Neuronal stem cell (in vitro differentiated cells): ENCODE measurements at regions not wholly inside any gene's neighbourhood (a gene's known extent, or its start where the extent isn't known, plus 50 kb on each side); places are given as distances from the start of the nearest gene placed in this dataset.

ENCODE experiments used
- DNase-seq: peaks from one replicate; pipeline ENCODE4 v3.0.0-alpha.2; 2013; ENCODE audit warnings: low spot score
- H2AFZ ChIP-seq: one replicate; pipeline ENCODE4 v1.6.1; 2013; ENCODE audit warnings: mild to moderate bottlenecking, low read length, inconsistent platforms
- H2AK5ac ChIP-seq: 2 replicates; pipeline ENCODE4 v1.6.1; 2013; ENCODE audit warnings: low read depth, mild to moderate bottlenecking, inconsistent platforms, low read length, moderate library complexity, mixed read lengths
- H2BK120ac ChIP-seq: 2 replicates; pipeline ENCODE4 v1.6.1; 2013; ENCODE audit warnings: low read depth, mild to moderate bottlenecking, inconsistent platforms, low read length, moderate library complexity, mixed read lengths
- H2BK12ac ChIP-seq: one replicate; pipeline ENCODE4 v1.6.1; 2013; ENCODE audit warnings: low read length, inconsistent platforms
- H2BK15ac ChIP-seq: 2 replicates; pipeline ENCODE4 v1.6.1; 2013; ENCODE audit warnings: mild to moderate bottlenecking, low read length, inconsistent platforms, mixed read lengths
- H2BK5ac ChIP-seq: one replicate; pipeline ENCODE4 v1.6.1; 2013; ENCODE audit warnings: inconsistent platforms, mild to moderate bottlenecking, low read length, moderate library complexity
- H3K14ac ChIP-seq: one replicate; pipeline ENCODE4 v1.6.1; 2013; ENCODE audit warnings: low read length, inconsistent platforms
- H3K18ac ChIP-seq: 2 replicates; pipeline ENCODE4 v1.6.1; 2013; ENCODE audit warnings: low read length, inconsistent platforms
- H3K23ac ChIP-seq: 2 replicates; pipeline ENCODE4 v1.6.1; 2013; ENCODE audit warnings: low read depth, mild to moderate bottlenecking, mixed read lengths, low read length, inconsistent platforms; ENCODE audit not compliant: poor library complexity
- H3K27ac ChIP-seq: replicated peaks from 3 replicates; pipeline ENCODE4 v1.5.1; 2013; ENCODE audit warnings: low read length, inconsistent platforms
- H3K27me3 ChIP-seq, 3 experiments: 2 replicates each; pipeline ENCODE4 v1.6.1; 2013; ENCODE audit warnings: low read length in 3 of 3, mild to moderate bottlenecking in 2 of 3, inconsistent platforms in 1 of 3, low read depth in 1 of 3, mixed read lengths in 1 of 3, moderate library complexity in 1 of 3; ENCODE audit not compliant: control insufficient read depth in 3 of 3, insufficient read depth in 3 of 3
- H3K36me3 ChIP-seq, 2 donors: replicated peaks in 1 of 2; 2 replicates each; pipeline ENCODE4 v1.6.1; 2013; ENCODE audit warnings: low read length in 2 of 2; ENCODE audit not compliant: control insufficient read depth in 2 of 2, insufficient read depth in 2 of 2
- H3K4ac ChIP-seq: 2 replicates; pipeline ENCODE4 v1.6.1; 2013; ENCODE audit warnings: inconsistent platforms, mild to moderate bottlenecking, low read length, moderate library complexity
- H3K4me1 ChIP-seq, 2 donors: 1 replicate in 1 of 2; 2 replicates in 1 of 2; pipeline ENCODE4 v1.6.1; 2013; ENCODE audit warnings: low read length in 2 of 2, low read depth in 1 of 2; ENCODE audit not compliant: control insufficient read depth in 2 of 2, insufficient read depth in 1 of 2
- H3K4me2 ChIP-seq: one replicate; pipeline ENCODE4 v1.6.1; 2013; ENCODE audit warnings: mild to moderate bottlenecking, low read length, inconsistent platforms; ENCODE audit not compliant: insufficient read depth, poor library complexity, severe bottlenecking
- H3K4me3 ChIP-seq, 2 donors: 2 replicates each; pipeline ENCODE4 v1.5.1; 2013; ENCODE audit warnings: low read length in 2 of 2, mild to moderate bottlenecking in 2 of 2, inconsistent platforms in 1 of 2, moderate library complexity in 1 of 2
- H3K79me1 ChIP-seq: one replicate; pipeline ENCODE4 v1.6.1; 2013; ENCODE audit warnings: low read depth, mild to moderate bottlenecking, inconsistent platforms, low read length, moderate library complexity
- H3K9ac ChIP-seq: one replicate; pipeline ENCODE4 v1.6.1; 2013; ENCODE audit warnings: mild to moderate bottlenecking, low read depth, low read length, inconsistent platforms; ENCODE audit not compliant: poor library complexity
- H3K9me3 ChIP-seq, 2 donors: replicated peaks in 1 of 2; 2 replicates each; pipeline versions ENCODE3 to v1.6.1; 2013; ENCODE audit warnings: low read length in 2 of 2, mild to moderate bottlenecking in 2 of 2, inconsistent platforms in 1 of 2, low read depth in 1 of 2, mixed read lengths in 1 of 2, moderate library complexity in 1 of 2; ENCODE audit not compliant: control insufficient read depth in 2 of 2, insufficient read depth in 1 of 2
- H4K8ac ChIP-seq: one replicate; pipeline ENCODE4 v1.6.1; 2013; ENCODE audit warnings: low read depth, mild to moderate bottlenecking, inconsistent platforms, low read length, moderate library complexity
- H4K91ac ChIP-seq: one replicate; pipeline ENCODE4 v1.6.1; 2013; ENCODE audit warnings: low read length, low read depth, mild to moderate bottlenecking, inconsistent platforms; ENCODE audit not compliant: poor library complexity
- WGBS, 2 donors: extraction: QIAGEN DNeasy Blood & Tissue Kit; methylation state at CpG; one replicate each; pipeline ENCODE4 v1.1.7; 2013; ENCODE audit warnings: missing lambda C conversion rate in 2 of 2, mixed read lengths in 1 of 2; ENCODE audit not compliant: insufficient read length in 2 of 2, insufficient replicate concordance in 1 of 2; ENCODE audit errors: extremely low coverage in 2 of 2; 5-methylcytosine and 5-hydroxymethylcytosine counted together

GRCh38 chr6:115360602-115361325 is 699.9 kb downstream of the FRK start:
- WGBS, 2 donors, result no CpG with 5 or more reads among the region's 2 CpGs
- Histone ChIP-seq H2BK120ac (no peak overlapping the region), H3K27me3 (no peaks in the 10 kb centered on the region), H3K4me3 (no peak overlapping the region), H3K4me2 (no peak overlapping the region), H3K36me3 (no peaks in the 10 kb centered on the region), H3K18ac (no peak overlapping the region), H2BK5ac (no peak overlapping the region), H3K23ac (no peak overlapping the region), H2BK15ac (no peak overlapping the region), H3K79me1 (no peaks in the 10 kb centered on the region), H2BK12ac (no peak overlapping the region), H3K9ac (no peak overlapping the region), H3K14ac (no peak overlapping the region), H3K9me3 (no peaks in the 10 kb centered on the region), H4K8ac (no peak overlapping the region), H3K4ac (no peak overlapping the region), H2AFZ (no peak overlapping the region), H4K91ac (no peak overlapping the region), H3K27ac (no peak overlapping the region), H2AK5ac (no peak overlapping the region), H3K4me1 (no peaks in the 10 kb centered on the region)
- no peak for DNase-seq

- no peak overlapping the region for H2BK120ac ChIP-seq
- H3K79me1 ChIP-seq, result no peaks in the 10 kb centered on the region
- no peaks in the 10 kb centered on the region for H3K27me3 ChIP-seq
- H4K8ac ChIP-seq, result no peak overlapping the region
- H4K91ac ChIP-seq, result no peak overlapping the region
- no peak overlapping the region for H2AFZ ChIP-seq
- H3K4me3 ChIP-seq, result no peak overlapping the region
- H3K27ac ChIP-seq, result no peak overlapping the region
- no peak overlapping the region for H3K4me2 ChIP-seq
- no peaks in the 10 kb centered on the region for H3K9me3 ChIP-seq
- no peak overlapping the region for H3K14ac ChIP-seq
- H2BK15ac ChIP-seq, result no peak overlapping the region
- no peak overlapping the region for H3K9ac ChIP-seq
- H2BK5ac ChIP-seq, result no peak overlapping the region
- no peak for DNase-seq
- H2AK5ac ChIP-seq, result no peak overlapping the region
- H2BK12ac ChIP-seq, result no peak overlapping the region
- H3K36me3 ChIP-seq, result no peaks in the 10 kb centered on the region
- H3K4me1 ChIP-seq, result no peaks in the 10 kb centered on the region
- H3K4ac ChIP-seq, result no peak overlapping the region
- no peak overlapping the region for H3K23ac ChIP-seq
- no peak overlapping the region for H3K18ac ChIP-seq
Measured at GRCh38 chr6:115358616-115359015, 702.1 kb downstream of the FRK start.

- WGBS, 2 donors, result no CpG with 5 or more reads among the region's 1 CpG
Measured at GRCh38 chr6:115356371-115356770, 704.3 kb downstream of the FRK start.

GRCh38 chr6:115323001-115323400 is 737.7 kb downstream of the FRK start:
- DNase-seq, result no peak
- H2AFZ ChIP-seq, result no peak overlapping the region

More at GRCh38 chr6:115356371-115356770, 704.3 kb downstream of the FRK start:
- Histone ChIP-seq H3K18ac (no peak overlapping the region), H2AK5ac (no peak overlapping the region), H3K9me3 (no peaks in the 10 kb centered on the region), H3K4me3 (no peak overlapping the region), H3K23ac (no peak overlapping the region), H3K4me2 (no peak overlapping the region), H3K14ac (no peak overlapping the region), H2BK12ac (no peak overlapping the region), H3K79me1 (no peaks in the 10 kb centered on the region), H4K8ac (no peak overlapping the region), H2BK120ac (no peak overlapping the region), H3K4me1 (no peaks in the 10 kb centered on the region), H3K9ac (no peak overlapping the region), H2AFZ (no peak overlapping the region), H2BK5ac (no peak overlapping the region), H3K27me3 (no peaks in the 10 kb centered on the region), H3K36me3 (no peaks in the 10 kb centered on the region), H3K4ac (no peak overlapping the region), H3K27ac (no peak overlapping the region), H4K91ac (no peak overlapping the region), H2BK15ac (no peak overlapping the region)
- DNase-seq, result no peak

More at GRCh38 chr6:115323001-115323400, 737.7 kb downstream of the FRK start:
- Histone ChIP-seq H3K79me1 (no peaks in the 10 kb centered on the region), H3K14ac (no peak overlapping the region), H3K18ac (no peak overlapping the region), H2BK120ac (no peak overlapping the region), H2AK5ac (no peak overlapping the region), H3K4me1 (no peaks in the 10 kb centered on the region), H2BK12ac (no peak overlapping the region), H4K8ac (no peak overlapping the region), H3K4me3 (no peak overlapping the region), H3K36me3 (no peaks in the 10 kb centered on the region), H3K23ac (no peak overlapping the region), H3K9ac (no peak overlapping the region), H2BK5ac (no peak overlapping the region), H2BK15ac (no peak overlapping the region), H3K4ac (no peak overlapping the region), H4K91ac (no peak overlapping the region), H3K27ac (no peak overlapping the region), H3K4me2 (no peak overlapping the region), H3K27me3 (no peaks in the 10 kb centered on the region), H3K9me3 (no peaks in the 10 kb centered on the region)
- whole genome bisulfite sequencing, 2 donors, result no CpG with 5 or more reads among the region's 1 CpG
